ENCODE measurements at regions not wholly inside any gene's neighbourhood (a gene's known extent, or its start where the extent isn't known, plus 50 kb on each side); places are given as distances from the start of the nearest gene placed in this dataset.

- TF ChIP-seq POLR2A (IDR thresholded peaks at IDR 0.05): no peak
- TF ChIP-seq, protein P1, sequence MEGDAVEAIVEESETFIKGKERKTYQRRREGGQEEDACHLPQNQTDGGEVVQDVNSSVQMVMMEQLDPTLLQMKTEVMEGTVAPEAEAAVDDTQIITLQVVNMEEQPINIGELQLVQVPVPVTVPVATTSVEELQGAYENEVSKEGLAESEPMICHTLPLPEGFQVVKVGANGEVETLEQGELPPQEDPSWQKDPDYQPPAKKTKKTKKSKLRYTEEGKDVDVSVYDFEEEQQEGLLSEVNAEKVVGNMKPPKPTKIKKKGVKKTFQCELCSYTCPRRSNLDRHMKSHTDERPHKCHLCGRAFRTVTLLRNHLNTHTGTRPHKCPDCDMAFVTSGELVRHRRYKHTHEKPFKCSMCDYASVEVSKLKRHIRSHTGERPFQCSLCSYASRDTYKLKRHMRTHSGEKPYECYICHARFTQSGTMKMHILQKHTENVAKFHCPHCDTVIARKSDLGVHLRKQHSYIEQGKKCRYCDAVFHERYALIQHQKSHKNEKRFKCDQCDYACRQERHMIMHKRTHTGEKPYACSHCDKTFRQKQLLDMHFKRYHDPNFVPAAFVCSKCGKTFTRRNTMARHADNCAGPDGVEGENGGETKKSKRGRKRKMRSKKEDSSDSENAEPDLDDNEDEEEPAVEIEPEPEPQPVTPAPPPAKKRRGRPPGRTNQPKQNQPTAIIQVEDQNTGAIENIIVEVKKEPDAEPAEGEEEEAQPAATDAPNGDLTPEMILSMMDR (IDR thresholded peaks at IDR 0.05): no peak
Observed at GRCh38 chr7:85488406-85488805, 301.6 kb upstream of the SEMA3D start.
